ENCODE measurements at regions not wholly inside any gene's neighbourhood (a gene's known extent, or its start where the extent isn't known, plus 50 kb on each side); places are given as distances from the start of the nearest gene placed in this dataset.
A peak's percentile ranks its signal among the peaks of the same experiment; 100 is the strongest.

- no peak for DNase-seq
Observed at GRCh38 chr5:99119326-99119725, 190.5 kb upstream of the CHD1 start.

- DNase-seq = no peak
Observed at GRCh38 chr5:99116526-99116925, 187.7 kb upstream of the CHD1 start.

- no peak for DNase-seq
Observed at GRCh38 chr5:99109894-99110293, 181.1 kb upstream of the CHD1 start.

- DNase-seq = peak; percentile 32
Observed at GRCh38 chr5:99105216-99105615, 176.4 kb upstream of the CHD1 start.

- DNase-seq = peak; percentile 68
Observed at GRCh38 chr5:99104538-99105132, 175.8 kb upstream of the CHD1 start.

GRCh38 chr5:99102073-99102697 is 173.4 kb upstream of the CHD1 start:
- no peak for DNase-seq

- no peak for DNase-seq
Observed at GRCh38 chr5:99099691-99100090, 170.9 kb upstream of the CHD1 start.

GRCh38 chr5:99089822-99090549 is 161.2 kb upstream of the CHD1 start:
- DNase-seq = no peak

GRCh38 chr5:99088309-99088708 is 159.5 kb upstream of the CHD1 start:
- DNase-seq = no peak

- no peak for DNase-seq
Observed at GRCh38 chr5:99083197-99083596, 154.4 kb upstream of the CHD1 start.

- no peak for DNase-seq
Observed at GRCh38 chr5:99081711-99082110, 152.9 kb upstream of the CHD1 start.

- DNase-seq = no peak
Observed at GRCh38 chr5:99076723-99077640, 148.2 kb upstream of the CHD1 start.

- no peak for DNase-seq
Observed at GRCh38 chr5:99072846-99073245, 144.0 kb upstream of the CHD1 start.

GRCh38 chr5:99070822-99071221 is 142.0 kb upstream of the CHD1 start:
- DNase-seq = no peak

- DNase-seq = no peak
Observed at GRCh38 chr5:99070362-99070761, 141.6 kb upstream of the CHD1 start.

GRCh38 chr5:99068944-99069650 is 140.3 kb upstream of the CHD1 start:
- DNase-seq = no peak

- DNase-seq = no peak
Observed at GRCh38 chr5:99063737-99064136, 134.9 kb upstream of the CHD1 start.

GRCh38 chr5:99061711-99062110 is 132.9 kb upstream of the CHD1 start:
- no peak for DNase-seq

- DNase-seq = no peak
Observed at GRCh38 chr5:99061299-99061698, 132.5 kb upstream of the CHD1 start.

GRCh38 chr5:99060306-99061261 is 131.8 kb upstream of the CHD1 start:
- DNase-seq = peak; percentile 85

GRCh38 chr5:99059685-99060084 is 130.9 kb upstream of the CHD1 start:
- no peak for DNase-seq
